OCI-LY7 (cell line): ENCODE measurements at regions not wholly inside any gene's neighbourhood (a gene's known extent, or its start where the extent isn't known, plus 50 kb on each side); places are given as distances from the start of the nearest gene placed in this dataset.

Experiments used
- BruUV-seq: library from RNA; stranded (reverse); fragments of 400-500 nt; replicated peaks from 2 replicates; lab custom pipeline; 2021; lab: Mats Ljungman, UMichigan
- CTCF ChIA-PET: fragments of 300-600 bp; sonication (Branson Sonifier 250); formaldehyde crosslinking; loops from one replicate; lab custom pipeline; 2022; ENCODE audit warnings: antibody characterized with exemption; ENCODE audit not compliant: unreplicated experiment; lab: Charles Lee
- POLR2A ChIA-PET: fragments of 300-600 bp; sonication (Branson Sonifier 250); formaldehyde crosslinking; loops from one replicate; lab custom pipeline; 2022; ENCODE audit warnings: antibody characterized with exemption; lab: Charles Lee
- DNase-seq: peaks from one replicate; pipeline ENCODE4 v3.0.0-alpha.2; 2015; ENCODE audit warnings: low spot score
- H2AFZ ChIP-seq: fragments of 200-600 bp; sonication (generic), shearing (Covaris generic); 2 replicates; pipeline ENCODE4 v1.6.1; 2014; ENCODE audit warnings: mild to moderate bottlenecking, antibody characterized with exemption, low read length, moderate library complexity
- H3K27ac ChIP-seq: fragments of 200-600 bp; sonication (generic); 2 replicates; pipeline ENCODE4 v1.5.1; 2014; ENCODE audit warnings: mixed run types, low read depth, mild to moderate bottlenecking, moderate library complexity, low read length, inconsistent platforms; ENCODE audit not compliant: poor library complexity, severe bottlenecking
- H3K36me3 ChIP-seq: fragments of 200-600 bp; sonication (generic); 2 replicates; pipeline ENCODE4 v1.6.1; 2014; ENCODE audit warnings: mild to moderate bottlenecking, antibody characterized with exemption, low read length, moderate library complexity, mixed read lengths; ENCODE audit not compliant: insufficient read depth
- H3K4me1 ChIP-seq: fragments of 200-600 bp; sonication (generic); 2 replicates; pipeline ENCODE4 v1.5.1; 2014; ENCODE audit warnings: mild to moderate bottlenecking, low read length; ENCODE audit not compliant: insufficient read depth, poor library complexity, severe bottlenecking
- H3K4me2 ChIP-seq: fragments of 200-600 bp; sonication (generic); 2 replicates; pipeline ENCODE4 v1.6.1; 2014; ENCODE audit warnings: mild to moderate bottlenecking, low read length
- H3K4me3 ChIP-seq: fragments of 200-600 bp; sonication (generic); 2 replicates; pipeline ENCODE4 v1.5.1; 2014; ENCODE audit warnings: mild to moderate bottlenecking, low read depth, low read length; ENCODE audit not compliant: poor library complexity, severe bottlenecking
- H3K79me2 ChIP-seq: fragments of 200-600 bp; sonication (generic); 2 replicates; pipeline ENCODE4 v1.6.1; 2016; ENCODE audit warnings: low read depth, mild to moderate bottlenecking, low read length, moderate library complexity, mixed read lengths; ENCODE audit not compliant: insufficient read depth
- H3K9me2 ChIP-seq: fragments of 200-600 bp; sonication (generic); 2 replicates; pipeline ENCODE4 v1.6.1; 2016; ENCODE audit warnings: mild to moderate bottlenecking, low read length, mixed read lengths; ENCODE audit not compliant: insufficient read depth
- H3K9me3 ChIP-seq: fragments of 200-600 bp; sonication (generic); 2 replicates; pipeline ENCODE4 v1.6.1; 2014; ENCODE audit warnings: mild to moderate bottlenecking, mixed run types, low read length, mixed read lengths
- H4K20me1 ChIP-seq: fragments of 200-600 bp; sonication (generic); 2 replicates; pipeline ENCODE4 v1.6.1; 2014; ENCODE audit warnings: mild to moderate bottlenecking, antibody characterized with exemption, low read length, moderate library complexity, mixed read lengths; ENCODE audit not compliant: insufficient read depth
- CTCF ChIP-seq: fragments of 200-600 bp; sonication (generic); conservative IDR thresholded peaks from 2 replicates; pipeline ENCODE4 v1.5.1; 2014; ENCODE audit warnings: mild to moderate bottlenecking, antibody characterized with exemption, low read length, moderate library complexity, mixed read lengths
- EZH2phosphoT487 ChIP-seq: fragments of 200-600 bp; sonication (generic); IDR thresholded peaks from 2 replicates; pipeline ENCODE4 v1.6.1; 2018; ENCODE audit warnings: low read depth, borderline replicate concordance, mild to moderate bottlenecking, mixed run types, antibody characterized with exemption, low read length, moderate library complexity, mixed read lengths
- intact Hi-C: fragments of 100-400 bp; cut with micrococcal nuclease; formaldehyde crosslinking; loops from one replicate; pipeline ENCODE4 v1.10.0; 2022; ENCODE audit not compliant: unreplicated experiment

- Histone ChIP-seq H3K4me3 (no peak overlapping the region), H3K4me1 (no peaks in the 10 kb centered on the region), H3K27ac (no peak overlapping the region), H3K79me2 (no peaks in the 10 kb centered on the region), H2AFZ (no peak overlapping the region), H3K9me3 (no peaks in the 10 kb centered on the region), H3K36me3 (no peaks in the 10 kb centered on the region), H4K20me1 (no peaks in the 10 kb centered on the region), H3K4me2 (no peak overlapping the region), H3K9me2 (no peaks in the 10 kb centered on the region)
- TF ChIP-seq EZH2phosphoT487 (no peak), CTCF (no peak)
- no peak for DNase-seq
- no TSS peak for BruUV-seq
- intact Hi-C loops, result no loop called here
- ChIA-PET CTCF (no interaction called here), POLR2A (no interaction called here)
These were observed 357.8 kb downstream of the BMPER start for GRCh38 chr7:34263168-34263567.

- ChIA-PET POLR2A (no interaction called here), CTCF (no interaction called here)
- no peak overlapping the region for H2AFZ ChIP-seq
- no peaks in the 10 kb centered on the region for H3K79me2 ChIP-seq
- H3K4me3 ChIP-seq, result no peak overlapping the region
- intact Hi-C loops, result no loop called here
- H4K20me1 ChIP-seq, result no peaks in the 10 kb centered on the region
- no peak overlapping the region for H3K27ac ChIP-seq
- TF ChIP-seq CTCF (no peak), EZH2phosphoT487 (no peak)
- no peak overlapping the region for H3K4me2 ChIP-seq
- H3K36me3 ChIP-seq, result no peaks in the 10 kb centered on the region
- no peaks in the 10 kb centered on the region for H3K9me3 ChIP-seq
- BruUV-seq, result no TSS peak
- no peaks in the 10 kb centered on the region for H3K9me2 ChIP-seq
- DNase-seq, result no peak
- no peaks in the 10 kb centered on the region for H3K4me1 ChIP-seq
These were observed 363.7 kb downstream of the BMPER start for GRCh38 chr7:34269084-34269483.

- no peak overlapping the region for H3K27ac ChIP-seq
- CTCF ChIA-PET, result no interaction called here
- no peak overlapping the region for H2AFZ ChIP-seq
- no TSS peak for BruUV-seq
- TF ChIP-seq EZH2phosphoT487 (no peak), CTCF (no peak)
- DNase-seq, result no peak
- no peaks in the 10 kb centered on the region for H4K20me1 ChIP-seq
- no peaks in the 10 kb centered on the region for H3K9me3 ChIP-seq
- H3K36me3 ChIP-seq, result no peaks in the 10 kb centered on the region
- no peaks in the 10 kb centered on the region for H3K4me1 ChIP-seq
- POLR2A ChIA-PET, result interaction anchor here (0.6 kb wide), 1 partner anchor 804 kb away, joined by 3 read pairs; no protein-coding TSS in a partner anchor
- H3K4me3 ChIP-seq, result no peak overlapping the region
- H3K79me2 ChIP-seq, result no peaks in the 10 kb centered on the region
- H3K4me2 ChIP-seq, result no peak overlapping the region
- H3K9me2 ChIP-seq, result no peaks in the 10 kb centered on the region
- intact Hi-C loops, result no loop called here
These were observed 370.3 kb downstream of the BMPER start for GRCh38 chr7:34275624-34276023.
